ENCODE measurements at regions not wholly inside any gene's neighbourhood (a gene's known extent, or its start where the extent isn't known, plus 50 kb on each side); places are given as distances from the start of the nearest gene placed in this dataset.

GRCh38 chr15:25493823-25494526 lies 55.2 kb upstream of the UBE3A start:
- Mint-ChIP-seq H3K4me1 (ENCODE audit: low read depth, unreplicated experiment) (no peaks in the 10 kb centered on the region), H3K36me3 (ENCODE audit: insufficient read depth, unreplicated experiment) (no peaks in the 10 kb centered on the region), H3K27me3 (ENCODE audit: unreplicated experiment) (no peaks in the 10 kb centered on the region), H3K9me3 (ENCODE audit: low read depth, unreplicated experiment) (peaks cover 3% of the 10 kb centered on the region), H3K4me3 (ENCODE audit: low read depth, unreplicated experiment) (no peak overlapping the region), H3K27ac (ENCODE audit: unreplicated experiment) (no peak overlapping the region)
- BruUV-seq (replicated peaks), result no TSS peak
- DNase-seq, result no peak
- intact Hi-C loops (cut with micrococcal nuclease; ENCODE audit: unreplicated experiment), result no loop called here
- CTCF ChIA-PET, result no interaction called here
- TF ChIP-seq, protein P1, sequence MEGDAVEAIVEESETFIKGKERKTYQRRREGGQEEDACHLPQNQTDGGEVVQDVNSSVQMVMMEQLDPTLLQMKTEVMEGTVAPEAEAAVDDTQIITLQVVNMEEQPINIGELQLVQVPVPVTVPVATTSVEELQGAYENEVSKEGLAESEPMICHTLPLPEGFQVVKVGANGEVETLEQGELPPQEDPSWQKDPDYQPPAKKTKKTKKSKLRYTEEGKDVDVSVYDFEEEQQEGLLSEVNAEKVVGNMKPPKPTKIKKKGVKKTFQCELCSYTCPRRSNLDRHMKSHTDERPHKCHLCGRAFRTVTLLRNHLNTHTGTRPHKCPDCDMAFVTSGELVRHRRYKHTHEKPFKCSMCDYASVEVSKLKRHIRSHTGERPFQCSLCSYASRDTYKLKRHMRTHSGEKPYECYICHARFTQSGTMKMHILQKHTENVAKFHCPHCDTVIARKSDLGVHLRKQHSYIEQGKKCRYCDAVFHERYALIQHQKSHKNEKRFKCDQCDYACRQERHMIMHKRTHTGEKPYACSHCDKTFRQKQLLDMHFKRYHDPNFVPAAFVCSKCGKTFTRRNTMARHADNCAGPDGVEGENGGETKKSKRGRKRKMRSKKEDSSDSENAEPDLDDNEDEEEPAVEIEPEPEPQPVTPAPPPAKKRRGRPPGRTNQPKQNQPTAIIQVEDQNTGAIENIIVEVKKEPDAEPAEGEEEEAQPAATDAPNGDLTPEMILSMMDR (IDR thresholded peaks at IDR 0.05; ENCODE audit: unreplicated experiment), result no peak

DNA sequence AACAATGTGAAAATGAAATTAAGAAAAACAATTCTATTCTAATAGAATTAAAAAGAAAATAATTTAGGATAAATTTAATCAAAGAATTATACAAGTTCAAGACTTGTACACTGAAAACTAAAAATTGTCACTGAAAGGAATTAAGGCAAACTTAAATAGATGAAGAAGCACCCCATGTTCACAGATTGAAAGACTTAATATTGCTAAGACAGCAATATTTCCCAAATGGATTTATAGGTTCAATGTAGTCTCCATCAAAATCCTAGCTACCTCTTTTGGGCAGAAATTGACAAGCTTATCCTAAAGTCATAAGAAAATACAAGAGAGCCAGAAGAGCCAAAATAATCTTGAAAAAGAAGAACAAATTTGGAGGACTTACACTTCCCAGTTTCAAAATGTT lies 53.5 kb upstream of the UBE3A start:
- H3K4me3 Mint-ChIP-seq (ENCODE audit: low read depth, unreplicated experiment), result no peak overlapping the region
- no peaks in the 10 kb centered on the region for H3K36me3 Mint-ChIP-seq (ENCODE audit: insufficient read depth, unreplicated experiment)
- intact Hi-C loops (cut with micrococcal nuclease; ENCODE audit: unreplicated experiment), result no loop called here
- DNase-seq, result no peak
- BruUV-seq (replicated peaks), result no TSS peak
- H3K4me1 Mint-ChIP-seq (ENCODE audit: low read depth, unreplicated experiment), result no peaks in the 10 kb centered on the region
- H3K27me3 Mint-ChIP-seq (ENCODE audit: unreplicated experiment), result no peaks in the 10 kb centered on the region
- peaks cover 3% of the 10 kb centered on the region for H3K9me3 Mint-ChIP-seq (ENCODE audit: low read depth, unreplicated experiment)
- H3K27ac Mint-ChIP-seq (ENCODE audit: unreplicated experiment), result no peak overlapping the region
- CTCF ChIA-PET, result no interaction called here
- TF ChIP-seq, protein P1 (IDR thresholded peaks at IDR 0.05; ENCODE audit: unreplicated experiment), result no peak

All from Calu3 (cell line).